Adipocyte (in vitro differentiated cells): ENCODE measurements at regions not wholly inside any gene's neighbourhood (a gene's known extent, or its start where the extent isn't known, plus 50 kb on each side); places are given as distances from the start of the nearest gene placed in this dataset.

ENCODE experiments used
- DNase-seq: peaks from one replicate; pipeline ENCODE4 v3.0.0-alpha.2; 2015; ENCODE audit warnings: low read depth
- H3K27me3 ChIP-seq: replicated peaks from 2 replicates; pipeline ENCODE4 v1.7.0; 2013; ENCODE audit warnings: mild to moderate bottlenecking, low read length, moderate library complexity; ENCODE audit not compliant: control insufficient read depth, insufficient read depth
- H3K36me3 ChIP-seq: 2 replicates; pipeline ENCODE4 v1.7.0; 2013; ENCODE audit warnings: low read length, mild to moderate bottlenecking, moderate library complexity; ENCODE audit not compliant: control insufficient read depth, insufficient read depth, severe bottlenecking
- H3K4me1 ChIP-seq: 2 replicates; pipeline ENCODE4 v1.7.0; 2013; ENCODE audit warnings: mild to moderate bottlenecking, low read length, moderate library complexity; ENCODE audit not compliant: control insufficient read depth, insufficient read depth
- H3K4me3 ChIP-seq: 2 replicates; pipeline ENCODE4 v1.7.0; 2013; ENCODE audit warnings: mild to moderate bottlenecking, low read length, moderate library complexity
- H3K9ac ChIP-seq: 2 replicates; pipeline ENCODE4 v1.7.0; 2013; ENCODE audit warnings: mild to moderate bottlenecking, low read length, moderate library complexity
- H3K9me3 ChIP-seq: 2 replicates; pipeline ENCODE4 v1.7.0; 2013; ENCODE audit warnings: mild to moderate bottlenecking, low read length, moderate library complexity; ENCODE audit not compliant: control insufficient read depth

GRCh38 chr11:134712228-134713145 is 300.4 kb upstream of the B3GAT1 start:
- Histone ChIP-seq H3K9me3 (no peaks in the 10 kb centered on the region), H3K4me1 (no peaks in the 10 kb centered on the region), H3K27me3 (no peaks in the 10 kb centered on the region), H3K9ac (no peak overlapping the region), H3K36me3 (no peaks in the 10 kb centered on the region), H3K4me3 (no peak overlapping the region)
- no peak for DNase-seq

- H3K36me3 ChIP-seq = no peaks in the 10 kb centered on the region
- H3K27me3 ChIP-seq = no peaks in the 10 kb centered on the region
- DNase-seq = no peak
- H3K4me1 ChIP-seq = no peaks in the 10 kb centered on the region
- no peak overlapping the region for H3K4me3 ChIP-seq
- no peaks in the 10 kb centered on the region for H3K9me3 ChIP-seq
- no peak overlapping the region for H3K9ac ChIP-seq
Observed at GRCh38 chr11:134711588-134711987, 299.5 kb upstream of the B3GAT1 start.

GRCh38 chr11:134710861-134711407 is 298.9 kb upstream of the B3GAT1 start:
- Histone ChIP-seq H3K9me3 (no peaks in the 10 kb centered on the region), H3K36me3 (no peaks in the 10 kb centered on the region), H3K4me3 (no peak overlapping the region), H3K27me3 (no peaks in the 10 kb centered on the region), H3K9ac (no peak overlapping the region), H3K4me1 (no peaks in the 10 kb centered on the region)
- no peak for DNase-seq

- Histone ChIP-seq H3K36me3 (no peaks in the 10 kb centered on the region), H3K9ac (no peak overlapping the region), H3K4me3 (no peak overlapping the region), H3K4me1 (no peaks in the 10 kb centered on the region), H3K27me3 (peaks cover 5% of the 10 kb centered on the region), H3K9me3 (no peaks in the 10 kb centered on the region)
- no peak for DNase-seq
Observed at GRCh38 chr11:134705858-134706257, 293.8 kb upstream of the B3GAT1 start.

GRCh38 chr11:134702827-134703226 is 290.8 kb upstream of the B3GAT1 start:
- H3K36me3 ChIP-seq = no peaks in the 10 kb centered on the region
- H3K4me3 ChIP-seq = no peak overlapping the region
- no peak overlapping the region for H3K9ac ChIP-seq
- H3K4me1 ChIP-seq = no peaks in the 10 kb centered on the region
- peaks cover 9% of the 10 kb centered on the region for H3K27me3 ChIP-seq
- DNase-seq = no peak
- no peaks in the 10 kb centered on the region for H3K9me3 ChIP-seq

GRCh38 chr11:134701564-134702165 is 289.6 kb upstream of the B3GAT1 start:
- Histone ChIP-seq H3K4me1 (no peaks in the 10 kb centered on the region), H3K9ac (no peak overlapping the region), H3K9me3 (no peaks in the 10 kb centered on the region), H3K36me3 (no peaks in the 10 kb centered on the region), H3K27me3 (peaks cover 9% of the 10 kb centered on the region), H3K4me3 (no peak overlapping the region)
- no peak for DNase-seq

GRCh38 chr11:134700101-134700640 is 288.1 kb upstream of the B3GAT1 start:
- no peak for DNase-seq
- Histone ChIP-seq H3K4me1 (no peaks in the 10 kb centered on the region), H3K4me3 (no peak overlapping the region), H3K27me3 (peaks cover 6% of the 10 kb centered on the region), H3K36me3 (no peaks in the 10 kb centered on the region), H3K9me3 (no peaks in the 10 kb centered on the region), H3K9ac (no peak overlapping the region)

- no peak overlapping the region for H3K9ac ChIP-seq
- DNase-seq = no peak
- no peaks in the 10 kb centered on the region for H3K4me1 ChIP-seq
- H3K9me3 ChIP-seq = no peaks in the 10 kb centered on the region
- no peaks in the 10 kb centered on the region for H3K36me3 ChIP-seq
- peaks cover 7% of the 10 kb centered on the region for H3K27me3 ChIP-seq
- H3K4me3 ChIP-seq = no peak overlapping the region
Observed at GRCh38 chr11:134696455-134696854, 284.4 kb upstream of the B3GAT1 start.

- Histone ChIP-seq H3K4me1 (no peaks in the 10 kb centered on the region), H3K27me3 (peaks cover 25% of the 10 kb centered on the region), H3K36me3 (no peaks in the 10 kb centered on the region), H3K9me3 (no peaks in the 10 kb centered on the region), H3K4me3 (no peak overlapping the region), H3K9ac (no peak overlapping the region)
- DNase-seq = peak; percentile 1
Observed at GRCh38 chr11:134691985-134692384, 279.9 kb upstream of the B3GAT1 start.

GRCh38 chr11:134691295-134691873 is 279.3 kb upstream of the B3GAT1 start:
- H3K36me3 ChIP-seq = no peaks in the 10 kb centered on the region
- peaks cover 25% of the 10 kb centered on the region for H3K27me3 ChIP-seq
- no peak overlapping the region for H3K4me3 ChIP-seq
- DNase-seq = no peak
- no peaks in the 10 kb centered on the region for H3K4me1 ChIP-seq
- H3K9me3 ChIP-seq = no peaks in the 10 kb centered on the region
- no peak overlapping the region for H3K9ac ChIP-seq

GRCh38 chr11:134689886-134690285 is 277.8 kb upstream of the B3GAT1 start:
- H3K9me3 ChIP-seq = no peaks in the 10 kb centered on the region
- no peak for DNase-seq
- no peak overlapping the region for H3K9ac ChIP-seq
- H3K4me3 ChIP-seq = no peak overlapping the region
- peaks cover 34% of the 10 kb centered on the region for H3K27me3 ChIP-seq
- H3K36me3 ChIP-seq = no peaks in the 10 kb centered on the region
- no peaks in the 10 kb centered on the region for H3K4me1 ChIP-seq
